HG02571 (cell line): ENCODE measurements at regions not wholly inside any gene's neighbourhood (a gene's known extent, or its start where the extent isn't known, plus 50 kb on each side); places are given as distances from the start of the nearest gene placed in this dataset.
A peak's percentile ranks its signal among the peaks of the same experiment; 100 is the strongest.
"Not testable (repeated sequence)": the region's sequence is repeated elsewhere in the genome, so short reads cannot be mapped to it uniquely, and the experiment has no call there.

Experiments
- ATAC-seq: cut with Tn5 transposase; IDR thresholded peaks from one replicate; pipeline ENCODE4 v1.9.1; 2021; ENCODE audit warnings: mild to moderate bottlenecking, moderate library complexity; ENCODE audit not compliant: unreplicated experiment

DNA sequence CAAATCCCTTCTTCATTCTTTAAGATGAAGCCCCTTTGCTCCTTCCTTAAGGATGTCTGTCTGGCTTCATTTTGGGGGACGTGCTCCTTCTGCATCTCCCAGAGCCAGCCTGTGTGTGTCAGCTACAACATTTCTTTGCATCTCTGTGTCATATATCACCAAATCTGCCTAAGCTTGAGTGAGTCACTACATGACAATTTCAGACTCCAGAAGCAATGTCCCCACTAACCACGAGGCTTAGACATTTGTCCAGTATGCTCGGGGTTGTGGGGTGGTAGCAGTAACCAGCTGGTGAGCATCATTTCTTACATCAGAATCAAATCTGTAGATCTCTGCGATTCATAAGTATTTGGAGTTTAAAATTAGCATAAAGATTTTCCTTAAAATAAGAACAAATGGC lies 54.1 kb upstream of the USP14 start:
- not testable (repeated sequence) for ATAC-seq

- ATAC-seq, result not testable (repeated sequence)
These were observed 53.0 kb upstream of the USP14 start for GRCh38 chr18:105161-106053.

GRCh38 chr18:106054-106851 lies 52.1 kb upstream of the USP14 start:
- not testable (repeated sequence) for ATAC-seq

DNA sequence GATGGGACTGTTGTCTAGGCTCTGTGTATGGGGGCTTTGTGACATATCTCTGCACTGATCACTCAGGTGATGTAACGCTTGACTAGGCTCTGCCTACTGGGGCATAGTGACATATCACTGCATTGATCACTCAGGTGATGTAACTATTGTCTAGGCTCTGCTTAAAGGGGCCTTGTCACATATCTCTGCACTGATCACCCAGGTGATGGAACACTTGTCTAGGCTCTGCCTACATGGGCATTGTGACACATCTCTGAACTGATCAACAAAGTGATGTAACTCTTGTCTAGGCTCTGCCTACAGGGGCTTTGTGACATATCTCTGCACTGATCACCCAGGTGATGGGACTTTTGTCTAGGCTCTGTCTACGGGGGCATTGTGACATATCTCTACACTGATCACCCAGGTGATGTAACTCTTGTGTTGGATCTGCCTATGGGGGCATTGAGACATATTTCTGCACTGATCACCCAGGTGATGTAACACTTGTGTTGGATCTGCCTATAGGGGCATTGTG lies 51.4 kb upstream of the USP14 start:
- not testable (repeated sequence) for ATAC-seq

DNA sequence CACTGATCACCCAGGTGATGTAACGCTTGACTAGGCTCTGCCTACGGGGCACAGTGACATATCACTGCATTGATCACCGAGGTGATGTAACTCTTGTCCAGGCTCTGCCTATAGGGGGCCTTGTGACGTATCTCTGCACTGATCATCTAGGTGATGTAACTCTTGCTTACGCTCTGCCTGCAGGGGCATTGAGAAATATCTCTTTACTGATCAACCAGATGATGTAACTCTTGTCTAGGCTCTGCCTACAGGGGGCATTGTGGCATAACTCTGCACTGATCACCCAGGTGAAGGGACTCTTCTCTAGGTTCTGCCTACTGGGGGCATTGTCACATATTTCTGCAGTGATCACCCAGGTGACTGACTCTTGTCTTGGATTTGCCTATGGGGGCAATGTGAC lies 50.9 kb upstream of the USP14 start:
- not testable (repeated sequence) for ATAC-seq

DNA sequence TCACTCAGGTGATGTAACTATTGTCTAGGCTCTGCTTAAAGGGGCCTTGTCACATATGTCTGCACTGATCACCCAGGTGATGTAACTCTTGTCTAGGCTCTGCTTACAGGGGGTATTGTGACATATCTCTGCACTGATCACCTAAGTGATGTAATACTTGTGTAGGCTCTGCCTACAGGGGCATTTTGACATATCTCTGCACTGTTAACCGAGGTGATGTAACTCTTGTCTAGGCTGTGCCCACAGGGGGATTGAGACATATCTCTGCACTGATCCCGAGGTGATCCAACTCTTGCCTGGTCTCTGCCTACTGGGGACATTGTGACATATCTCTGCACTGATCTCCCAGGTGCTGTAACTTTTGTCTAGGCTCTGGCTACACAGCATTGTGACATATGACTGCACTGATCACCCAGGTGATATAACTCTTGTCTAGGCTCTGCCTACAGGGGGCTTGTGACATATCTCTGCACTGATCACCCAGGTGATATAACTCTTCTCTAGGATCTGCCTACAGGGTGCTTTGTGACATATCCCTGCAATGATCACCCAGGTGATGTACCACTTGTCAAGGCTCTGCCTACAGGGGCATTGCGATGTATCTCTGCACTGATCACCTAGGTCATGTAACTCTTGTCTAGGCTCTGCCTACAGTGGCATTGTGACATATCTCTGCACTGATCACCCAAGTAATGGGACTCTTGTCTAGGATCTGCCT lies 50.3 kb upstream of the USP14 start:
- ATAC-seq, result peak; percentile 52
